ENCODE measurements at regions not wholly inside any gene's neighbourhood (a gene's known extent, or its start where the extent isn't known, plus 50 kb on each side); places are given as distances from the start of the nearest gene placed in this dataset.

DNA sequence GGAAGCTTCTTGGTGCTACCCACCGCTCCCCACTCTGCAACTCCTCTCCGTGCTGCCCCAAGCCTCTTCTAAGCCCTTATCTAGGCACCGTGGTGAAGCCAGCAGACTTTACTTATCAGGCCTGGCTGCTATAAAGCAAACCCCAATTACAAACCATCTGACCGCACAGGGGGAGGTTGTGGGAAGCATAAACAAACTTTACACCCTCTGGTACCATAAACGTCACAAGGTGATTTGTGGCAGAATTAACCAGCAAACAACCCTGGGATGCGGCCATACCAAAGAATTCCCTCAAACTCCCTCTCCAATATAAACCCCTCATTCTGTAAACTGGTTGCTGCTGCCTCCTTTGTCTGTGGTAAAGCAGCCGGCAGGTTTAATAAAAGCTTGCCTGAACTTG, 55.2 kb downstream of the MAGEC2 start:
- H3K79me2 ChIP-seq (ENCODE audit: insufficient read depth), result no peaks in the 10 kb centered on the region
- no peaks in the 10 kb centered on the region for H3K9me2 ChIP-seq
- no peak overlapping the region for H2AFZ ChIP-seq (ENCODE audit: low read depth)
- ChIA-PET CTCF (no interaction called here), POLR2A (no interaction called here)
- H4K20me1 ChIP-seq (ENCODE audit: insufficient read depth), result no peaks in the 10 kb centered on the region
- no peaks in the 10 kb centered on the region for H3K4me1 ChIP-seq (ENCODE audit: control insufficient read depth in 1 of 2, insufficient read depth in 2 of 2, low read depth in 1 of 2, low read length in 1 of 2)
- no peak overlapping the region for H3K4me3 ChIP-seq (ENCODE audit: low read depth in 2 of 2, low read length in 1 of 2)
- 3% methylated on average over 6 of the region's 7 CpGs for WGBS (ENCODE audit: low lambda C conversion rate)
- no peak for DNase-seq
- H3K27me3 ChIP-seq (ENCODE audit: insufficient read depth), result no peaks in the 10 kb centered on the region
- no peak overlapping the region for H3K4me2 ChIP-seq
- no peak overlapping the region for H3K9ac ChIP-seq
- no peaks in the 10 kb centered on the region for H3K36me3 ChIP-seq (replicated peaks in 1 of 2; ENCODE audit: control insufficient read depth in 1 of 2, insufficient read depth in 2 of 2, low read length in 1 of 2)
- no peaks in the 10 kb centered on the region for H3K9me3 ChIP-seq
- TF ChIP-seq NFIC (IDR thresholded peaks at IDR 0.05; ENCODE audit: borderline replicate concordance) (no peak), RCOR1 (IDR thresholded peaks at IDR 0.05; ENCODE audit: low read length) (no peak), CHD2 (IDR thresholded peaks at IDR 0.05; ENCODE audit: low read length, partially characterized antibody) (no peak), GATA2 (CRISPR knock-in tag; IDR thresholded peaks at IDR 0.05) (no peak), RAD21 (IDR thresholded peaks at IDR 0.05; ENCODE audit: low read length) (no peak), MXI1 (IDR thresholded peaks at IDR 0.05; ENCODE audit: low read depth, low read length) (no peak), MEF2A (IDR thresholded peaks at IDR 0.05; ENCODE audit: borderline replicate concordance, low read depth) (no peak), TCF12 (IDR thresholded peaks at IDR 0.05) (no peak), FOXJ3 (CRISPR knock-in tag; IDR thresholded peaks at IDR 0.05) (no peak), FOXM1 (IDR thresholded peaks at IDR 0.05; ENCODE audit: low read depth) (no peak), GABPA (IDR thresholded peaks at IDR 0.05; ENCODE audit: low read depth) (no peak), YY1 (IDR thresholded peaks at IDR 0.05; ENCODE audit: low read depth) (no peak)
- TF ChIP-seq, protein P1, sequence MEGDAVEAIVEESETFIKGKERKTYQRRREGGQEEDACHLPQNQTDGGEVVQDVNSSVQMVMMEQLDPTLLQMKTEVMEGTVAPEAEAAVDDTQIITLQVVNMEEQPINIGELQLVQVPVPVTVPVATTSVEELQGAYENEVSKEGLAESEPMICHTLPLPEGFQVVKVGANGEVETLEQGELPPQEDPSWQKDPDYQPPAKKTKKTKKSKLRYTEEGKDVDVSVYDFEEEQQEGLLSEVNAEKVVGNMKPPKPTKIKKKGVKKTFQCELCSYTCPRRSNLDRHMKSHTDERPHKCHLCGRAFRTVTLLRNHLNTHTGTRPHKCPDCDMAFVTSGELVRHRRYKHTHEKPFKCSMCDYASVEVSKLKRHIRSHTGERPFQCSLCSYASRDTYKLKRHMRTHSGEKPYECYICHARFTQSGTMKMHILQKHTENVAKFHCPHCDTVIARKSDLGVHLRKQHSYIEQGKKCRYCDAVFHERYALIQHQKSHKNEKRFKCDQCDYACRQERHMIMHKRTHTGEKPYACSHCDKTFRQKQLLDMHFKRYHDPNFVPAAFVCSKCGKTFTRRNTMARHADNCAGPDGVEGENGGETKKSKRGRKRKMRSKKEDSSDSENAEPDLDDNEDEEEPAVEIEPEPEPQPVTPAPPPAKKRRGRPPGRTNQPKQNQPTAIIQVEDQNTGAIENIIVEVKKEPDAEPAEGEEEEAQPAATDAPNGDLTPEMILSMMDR (IDR thresholded peaks at IDR 0.05), result no peak
- TF ChIP-seq, protein P2, sequence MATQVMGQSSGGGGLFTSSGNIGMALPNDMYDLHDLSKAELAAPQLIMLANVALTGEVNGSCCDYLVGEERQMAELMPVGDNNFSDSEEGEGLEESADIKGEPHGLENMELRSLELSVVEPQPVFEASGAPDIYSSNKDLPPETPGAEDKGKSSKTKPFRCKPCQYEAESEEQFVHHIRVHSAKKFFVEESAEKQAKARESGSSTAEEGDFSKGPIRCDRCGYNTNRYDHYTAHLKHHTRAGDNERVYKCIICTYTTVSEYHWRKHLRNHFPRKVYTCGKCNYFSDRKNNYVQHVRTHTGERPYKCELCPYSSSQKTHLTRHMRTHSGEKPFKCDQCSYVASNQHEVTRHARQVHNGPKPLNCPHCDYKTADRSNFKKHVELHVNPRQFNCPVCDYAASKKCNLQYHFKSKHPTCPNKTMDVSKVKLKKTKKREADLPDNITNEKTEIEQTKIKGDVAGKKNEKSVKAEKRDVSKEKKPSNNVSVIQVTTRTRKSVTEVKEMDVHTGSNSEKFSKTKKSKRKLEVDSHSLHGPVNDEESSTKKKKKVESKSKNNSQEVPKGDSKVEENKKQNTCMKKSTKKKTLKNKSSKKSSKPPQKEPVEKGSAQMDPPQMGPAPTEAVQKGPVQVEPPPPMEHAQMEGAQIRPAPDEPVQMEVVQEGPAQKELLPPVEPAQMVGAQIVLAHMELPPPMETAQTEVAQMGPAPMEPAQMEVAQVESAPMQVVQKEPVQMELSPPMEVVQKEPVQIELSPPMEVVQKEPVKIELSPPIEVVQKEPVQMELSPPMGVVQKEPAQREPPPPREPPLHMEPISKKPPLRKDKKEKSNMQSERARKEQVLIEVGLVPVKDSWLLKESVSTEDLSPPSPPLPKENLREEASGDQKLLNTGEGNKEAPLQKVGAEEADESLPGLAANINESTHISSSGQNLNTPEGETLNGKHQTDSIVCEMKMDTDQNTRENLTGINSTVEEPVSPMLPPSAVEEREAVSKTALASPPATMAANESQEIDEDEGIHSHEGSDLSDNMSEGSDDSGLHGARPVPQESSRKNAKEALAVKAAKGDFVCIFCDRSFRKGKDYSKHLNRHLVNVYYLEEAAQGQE (IDR thresholded peaks at IDR 0.05; ENCODE audit: low read depth, low read length), result no peak
- TF ChIP-seq, protein P3, sequence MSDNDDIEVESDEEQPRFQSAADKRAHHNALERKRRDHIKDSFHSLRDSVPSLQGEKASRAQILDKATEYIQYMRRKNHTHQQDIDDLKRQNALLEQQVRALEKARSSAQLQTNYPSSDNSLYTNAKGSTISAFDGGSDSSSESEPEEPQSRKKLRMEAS (IDR thresholded peaks at IDR 0.05; ENCODE audit: low read depth), result no peak
- TF ChIP-seq, protein P4, sequence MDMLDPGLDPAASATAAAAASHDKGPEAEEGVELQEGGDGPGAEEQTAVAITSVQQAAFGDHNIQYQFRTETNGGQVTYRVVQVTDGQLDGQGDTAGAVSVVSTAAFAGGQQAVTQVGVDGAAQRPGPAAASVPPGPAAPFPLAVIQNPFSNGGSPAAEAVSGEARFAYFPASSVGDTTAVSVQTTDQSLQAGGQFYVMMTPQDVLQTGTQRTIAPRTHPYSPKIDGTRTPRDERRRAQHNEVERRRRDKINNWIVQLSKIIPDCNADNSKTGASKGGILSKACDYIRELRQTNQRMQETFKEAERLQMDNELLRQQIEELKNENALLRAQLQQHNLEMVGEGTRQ (IDR thresholded peaks at IDR 0.05; ENCODE audit: borderline replicate concordance, low read depth, low read length), result no peak
- TF ChIP-seq, protein P5, sequence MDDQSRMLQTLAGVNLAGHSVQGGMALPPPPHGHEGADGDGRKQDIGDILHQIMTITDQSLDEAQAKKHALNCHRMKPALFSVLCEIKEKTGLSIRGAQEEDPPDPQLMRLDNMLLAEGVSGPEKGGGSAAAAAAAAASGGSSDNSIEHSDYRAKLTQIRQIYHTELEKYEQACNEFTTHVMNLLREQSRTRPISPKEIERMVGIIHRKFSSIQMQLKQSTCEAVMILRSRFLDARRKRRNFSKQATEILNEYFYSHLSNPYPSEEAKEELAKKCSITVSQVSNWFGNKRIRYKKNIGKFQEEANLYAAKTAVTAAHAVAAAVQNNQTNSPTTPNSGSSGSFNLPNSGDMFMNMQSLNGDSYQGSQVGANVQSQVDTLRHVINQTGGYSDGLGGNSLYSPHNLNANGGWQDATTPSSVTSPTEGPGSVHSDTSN (IDR thresholded peaks at IDR 0.05), result no peak
- TF ChIP-seq, protein P6, sequence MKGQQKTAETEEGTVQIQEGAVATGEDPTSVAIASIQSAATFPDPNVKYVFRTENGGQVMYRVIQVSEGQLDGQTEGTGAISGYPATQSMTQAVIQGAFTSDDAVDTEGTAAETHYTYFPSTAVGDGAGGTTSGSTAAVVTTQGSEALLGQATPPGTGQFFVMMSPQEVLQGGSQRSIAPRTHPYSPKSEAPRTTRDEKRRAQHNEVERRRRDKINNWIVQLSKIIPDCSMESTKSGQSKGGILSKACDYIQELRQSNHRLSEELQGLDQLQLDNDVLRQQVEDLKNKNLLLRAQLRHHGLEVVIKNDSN (IDR thresholded peaks at IDR 0.05; ENCODE audit: borderline replicate concordance, low read depth), result no peak
- TF ChIP-seq, protein P7, sequence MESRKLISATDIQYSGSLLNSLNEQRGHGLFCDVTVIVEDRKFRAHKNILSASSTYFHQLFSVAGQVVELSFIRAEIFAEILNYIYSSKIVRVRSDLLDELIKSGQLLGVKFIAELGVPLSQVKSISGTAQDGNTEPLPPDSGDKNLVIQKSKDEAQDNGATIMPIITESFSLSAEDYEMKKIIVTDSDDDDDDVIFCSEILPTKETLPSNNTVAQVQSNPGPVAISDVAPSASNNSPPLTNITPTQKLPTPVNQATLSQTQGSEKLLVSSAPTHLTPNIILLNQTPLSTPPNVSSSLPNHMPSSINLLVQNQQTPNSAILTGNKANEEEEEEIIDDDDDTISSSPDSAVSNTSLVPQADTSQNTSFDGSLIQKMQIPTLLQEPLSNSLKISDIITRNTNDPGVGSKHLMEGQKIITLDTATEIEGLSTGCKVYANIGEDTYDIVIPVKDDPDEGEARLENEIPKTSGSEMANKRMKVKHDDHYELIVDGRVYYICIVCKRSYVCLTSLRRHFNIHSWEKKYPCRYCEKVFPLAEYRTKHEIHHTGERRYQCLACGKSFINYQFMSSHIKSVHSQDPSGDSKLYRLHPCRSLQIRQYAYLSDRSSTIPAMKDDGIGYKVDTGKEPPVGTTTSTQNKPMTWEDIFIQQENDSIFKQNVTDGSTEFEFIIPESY (IDR thresholded peaks at IDR 0.05; ENCODE audit: borderline replicate concordance, low read depth), result no peak
- H3F3A ChIP-seq (replicated peaks; ENCODE audit: insufficient read depth), result no peaks in the 10 kb centered on the region
- no peak overlapping the region for H3K27ac ChIP-seq (ENCODE audit: low read depth in 2 of 2, low read length in 1 of 2)

All from SK-N-SH (cell line).